DMS79 (cell line): ENCODE measurements at regions not wholly inside any gene's neighbourhood (a gene's known extent, or its start where the extent isn't known, plus 50 kb on each side); places are given as distances from the start of the nearest gene placed in this dataset.
A peak's percentile ranks its signal among the peaks of the same experiment; 100 is the strongest.
"Not testable (repeated sequence)": the region's sequence is repeated elsewhere in the genome, so short reads cannot be mapped to it uniquely, and the experiment has no call there.

Experiments used
- DNase-seq: peaks from one replicate; lab custom pipeline; 2025; lab: John Stamatoyannopoulos, UW

GRCh38 chr5:136740228-136740627 lies 374.9 kb upstream of the TRPC7 start:
- DNase-seq: no peak

GRCh38 chr5:136739271-136739670 lies 373.9 kb upstream of the TRPC7 start:
- DNase-seq: not testable (repeated sequence)

DNA sequence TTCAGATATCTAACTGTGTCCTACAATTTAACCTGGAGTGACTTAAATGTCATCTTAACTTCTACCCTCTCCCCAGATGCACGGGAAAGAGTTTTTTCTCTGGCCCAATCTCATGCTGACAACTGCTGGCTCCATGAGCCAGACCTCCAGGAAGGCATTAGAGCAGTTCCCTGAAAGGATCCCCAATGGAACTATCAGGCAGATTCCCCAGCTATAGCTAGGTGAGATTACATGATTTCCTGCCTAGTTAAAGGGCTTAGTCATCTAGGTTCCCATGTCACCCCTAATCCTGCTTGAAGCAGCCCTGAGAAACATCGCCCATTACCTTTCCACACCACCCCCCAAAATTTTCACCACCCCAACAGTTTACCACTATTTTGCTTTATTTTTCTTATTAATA lies 373.5 kb upstream of the TRPC7 start:
- DNase-seq: no peak

GRCh38 chr5:136736021-136736420 lies 370.7 kb upstream of the TRPC7 start:
- no peak for DNase-seq

- DNase-seq: not testable (repeated sequence)
Measured at GRCh38 chr5:136735611-136736010, 370.3 kb upstream of the TRPC7 start.

DNA sequence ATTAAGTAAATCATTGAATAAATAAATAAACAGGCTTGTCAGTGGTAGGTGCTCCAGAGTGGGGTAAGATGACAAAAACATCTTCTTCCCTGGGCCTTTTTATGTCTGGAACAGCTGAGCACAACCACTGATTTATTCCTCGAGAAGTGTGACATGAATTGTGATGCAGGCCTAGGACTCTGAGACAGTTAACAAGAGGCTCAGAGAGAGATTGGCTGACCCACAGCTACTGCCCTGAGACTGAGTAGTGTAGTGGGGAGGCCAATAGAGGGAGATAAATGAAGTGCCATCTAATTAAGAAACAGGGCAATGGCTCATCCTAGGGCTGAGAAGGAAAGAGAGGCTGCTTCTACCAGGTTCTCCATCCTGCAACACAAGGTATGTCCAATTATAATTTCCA lies 369.3 kb upstream of the TRPC7 start:
- DNase-seq: no peak

- DNase-seq: no peak
Measured at GRCh38 chr5:136732751-136733150, 367.4 kb upstream of the TRPC7 start.

DNA sequence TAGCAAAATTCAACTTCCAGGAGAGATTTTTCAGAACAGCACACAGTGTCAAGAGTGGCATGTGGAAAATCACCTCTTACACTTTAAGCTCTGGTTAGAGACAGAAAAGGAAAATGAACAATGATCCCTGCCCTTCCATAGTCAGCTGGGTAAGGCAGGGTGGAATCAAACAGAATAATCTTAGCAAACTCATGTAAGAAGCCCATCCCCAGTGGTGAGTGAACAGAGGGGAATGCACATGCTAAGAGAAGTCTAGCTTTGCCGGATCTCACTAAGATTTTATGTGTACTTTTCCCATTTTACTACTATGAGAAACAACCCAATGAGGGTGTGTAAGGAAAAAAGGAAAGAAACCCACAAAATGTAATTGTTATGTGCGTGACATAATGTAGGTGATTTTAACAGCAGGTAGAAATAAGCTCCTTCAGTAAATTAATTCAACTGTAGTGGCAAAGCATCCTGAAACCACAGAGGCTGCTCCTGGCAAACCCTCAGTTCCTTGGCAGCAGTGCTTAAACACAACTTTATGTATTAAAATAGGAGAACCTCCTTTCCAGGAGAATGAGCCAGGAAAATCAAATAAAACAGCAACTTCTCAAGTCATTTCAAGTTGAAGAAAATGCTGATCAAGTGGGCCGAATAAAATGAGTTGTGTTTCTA lies 366.0 kb upstream of the TRPC7 start:
- DNase-seq: peak; percentile 54

DNA sequence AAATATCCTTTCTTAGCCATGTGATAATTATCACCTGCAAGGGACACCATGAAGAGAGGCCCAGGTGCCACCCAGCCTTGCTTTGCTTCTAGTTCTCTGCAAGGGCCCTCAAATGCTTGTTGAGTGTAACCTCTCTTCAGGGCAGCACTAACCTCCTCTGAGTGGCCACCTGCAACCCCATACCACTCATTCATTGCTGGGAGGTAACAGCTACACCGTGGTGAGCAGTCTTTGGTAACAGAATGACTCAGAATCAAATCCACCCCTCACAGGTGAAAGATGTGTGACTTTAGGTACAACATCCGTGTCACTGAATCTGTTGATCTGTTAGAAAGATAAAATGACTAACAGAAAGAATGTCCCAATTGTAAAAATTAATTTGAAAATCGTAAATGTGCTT lies 365.1 kb upstream of the TRPC7 start:
- peak; percentile 82 for DNase-seq

- peak; percentile 61 for DNase-seq
Measured at GRCh38 chr5:136729901-136730355, 364.6 kb upstream of the TRPC7 start.

DNA sequence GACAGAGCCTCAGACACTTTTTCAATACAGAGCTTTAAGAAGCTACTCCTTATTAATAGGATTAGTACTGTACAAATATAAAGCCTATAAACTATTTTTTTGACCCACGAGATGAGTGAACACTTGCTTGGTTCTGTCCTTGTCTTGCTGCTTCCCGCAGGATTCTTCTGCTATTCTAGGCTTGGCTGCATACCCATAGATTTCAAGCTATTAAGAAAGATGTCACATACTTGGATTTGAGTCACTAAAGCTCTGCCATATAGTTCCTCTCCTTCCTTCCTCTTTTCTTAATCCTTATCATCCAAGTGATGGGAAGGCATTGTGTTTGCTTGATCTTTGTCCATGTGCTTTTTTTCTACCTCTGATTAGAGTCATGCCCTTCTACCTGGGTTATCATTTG lies 361.2 kb upstream of the TRPC7 start:
- DNase-seq: no peak

DNA sequence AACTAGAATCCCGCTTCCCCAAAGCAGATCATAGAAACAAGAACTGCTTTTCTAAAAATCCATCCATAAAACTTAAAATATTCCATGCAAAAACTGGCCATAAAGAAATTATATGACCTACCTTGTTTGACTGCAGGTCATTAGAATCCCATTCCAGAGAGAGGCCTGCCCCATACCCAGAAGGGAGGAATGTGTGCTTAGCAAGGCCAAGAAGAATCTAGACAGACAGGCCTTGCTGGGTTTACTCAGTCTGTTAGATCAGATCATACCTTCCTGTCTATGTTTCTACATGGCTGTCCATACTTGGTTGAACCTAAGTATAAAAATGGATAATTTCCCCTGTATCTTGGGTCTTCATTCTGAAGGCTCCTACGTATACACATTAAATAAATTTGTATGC lies 358.8 kb upstream of the TRPC7 start:
- DNase-seq: no peak

- DNase-seq: no peak
Measured at GRCh38 chr5:136722581-136722980, 357.2 kb upstream of the TRPC7 start.

DNA sequence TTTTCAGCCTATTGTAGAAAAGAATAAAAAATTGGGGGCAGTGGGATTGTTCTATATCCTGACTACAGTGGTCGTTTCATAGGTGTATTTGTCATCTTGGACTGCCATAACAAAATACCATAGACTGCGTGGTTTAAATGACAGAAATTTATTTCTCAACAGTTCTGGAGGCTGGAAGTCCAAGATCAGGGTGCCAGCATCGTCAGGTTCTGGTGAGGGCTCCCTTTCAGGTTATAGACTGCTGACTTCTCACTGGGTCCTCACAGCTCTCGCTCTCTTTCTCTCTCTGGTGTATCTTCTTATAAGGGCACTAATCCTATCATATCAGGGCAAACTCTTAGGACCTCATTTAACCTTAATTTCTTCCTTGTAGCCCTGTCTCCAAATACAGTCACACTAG lies 356.7 kb upstream of the TRPC7 start:
- DNase-seq: no peak

DNA sequence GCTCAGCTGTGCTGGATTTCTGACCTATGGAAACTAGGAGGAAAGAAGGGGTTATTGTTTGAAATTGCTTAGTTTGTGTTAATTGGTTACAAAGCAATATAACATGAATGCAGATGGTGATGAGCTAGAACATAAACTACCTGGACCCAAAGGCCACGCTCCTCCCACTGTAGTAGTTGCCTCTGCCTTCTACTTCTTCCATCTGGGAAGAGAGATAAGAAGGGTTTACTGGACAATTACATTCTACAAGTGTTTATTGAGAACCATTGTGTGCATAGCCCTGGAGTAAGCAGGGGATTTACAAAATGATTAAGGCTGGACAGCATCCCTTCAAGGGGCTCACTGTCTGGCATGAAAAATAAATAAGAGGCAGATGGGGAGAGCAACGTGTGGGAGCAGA lies 355.3 kb upstream of the TRPC7 start:
- no peak for DNase-seq

DNA sequence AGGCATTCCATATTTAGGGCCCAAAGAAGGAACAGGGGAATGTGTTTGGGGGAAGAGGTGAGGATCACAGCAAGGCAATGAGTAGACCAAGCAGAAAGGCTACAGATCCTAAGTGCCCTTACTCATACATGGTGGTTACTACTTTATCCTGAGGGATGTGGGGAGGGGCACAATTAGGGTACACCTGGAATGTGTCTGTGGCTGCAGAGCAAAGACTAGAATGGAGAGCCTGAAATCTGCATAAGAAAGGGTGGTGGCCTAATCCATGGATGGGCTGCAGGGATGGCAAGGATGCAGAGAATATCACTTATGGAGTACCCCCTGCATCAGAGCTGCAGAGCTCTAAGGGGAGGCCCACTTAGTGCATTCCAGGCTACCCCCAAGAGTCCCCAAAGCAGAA lies 352.6 kb upstream of the TRPC7 start:
- DNase-seq: no peak

GRCh38 chr5:136714286-136714685 lies 348.9 kb upstream of the TRPC7 start:
- no peak for DNase-seq

DNA sequence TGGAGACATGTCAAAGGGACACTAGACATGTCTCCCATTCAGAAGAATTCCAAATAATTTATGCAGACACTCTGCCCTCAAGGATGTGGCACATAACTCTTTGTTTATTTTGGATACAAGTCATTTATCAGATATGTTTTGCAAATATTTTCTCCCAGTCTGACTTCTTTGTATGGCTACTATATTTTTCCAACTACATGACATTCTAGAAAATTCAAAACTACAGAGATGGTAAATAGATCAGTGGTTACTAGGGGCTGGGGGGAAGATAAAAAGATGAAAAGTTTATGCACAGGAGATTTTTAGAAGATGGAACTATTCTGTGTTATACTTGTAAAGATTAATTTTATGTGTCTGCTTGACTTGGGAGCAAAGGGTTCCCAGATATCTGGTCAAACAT lies 347.3 kb upstream of the TRPC7 start:
- DNase-seq: no peak

DNA sequence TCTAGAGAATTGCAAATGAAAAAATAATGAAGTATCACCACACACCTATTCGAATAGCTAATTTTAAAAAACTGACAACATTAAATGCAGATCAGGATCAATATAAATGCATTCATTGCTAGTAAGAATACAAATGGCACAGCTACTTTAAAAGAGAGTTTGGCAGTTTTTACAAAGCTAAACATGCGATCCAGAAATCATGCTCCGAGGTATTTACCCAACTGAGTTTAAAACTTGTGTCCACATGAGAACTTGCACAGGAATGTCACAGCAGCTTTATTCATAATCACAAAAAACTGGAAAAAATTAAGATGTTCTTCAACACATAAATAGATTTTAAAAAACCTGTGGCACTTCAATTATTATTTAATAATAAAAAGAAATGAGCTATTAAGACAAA lies 345.5 kb upstream of the TRPC7 start:
- DNase-seq: no peak

DNA sequence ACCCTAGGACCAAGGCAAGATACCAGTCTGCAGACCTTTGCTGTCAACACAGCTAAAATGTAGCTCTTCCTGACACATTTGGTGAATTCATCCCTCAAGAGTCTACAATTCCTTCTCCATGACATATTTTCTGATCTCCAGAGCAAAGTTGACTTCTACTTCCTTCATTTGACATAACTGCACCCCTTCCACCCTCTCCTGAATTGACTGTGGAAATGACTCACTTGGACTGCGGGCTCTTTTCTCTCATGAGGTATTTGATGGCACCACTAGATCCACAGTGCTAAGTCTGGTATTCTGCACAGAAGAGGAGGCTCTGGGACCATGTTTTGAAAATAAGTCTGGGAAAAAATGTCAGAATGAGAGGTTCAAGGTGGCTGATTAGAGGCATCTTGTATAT lies 338.4 kb upstream of the TRPC7 start:
- DNase-seq: no peak

- no peak for DNase-seq
Measured at GRCh38 chr5:136703036-136703435, 337.7 kb upstream of the TRPC7 start.

DNA sequence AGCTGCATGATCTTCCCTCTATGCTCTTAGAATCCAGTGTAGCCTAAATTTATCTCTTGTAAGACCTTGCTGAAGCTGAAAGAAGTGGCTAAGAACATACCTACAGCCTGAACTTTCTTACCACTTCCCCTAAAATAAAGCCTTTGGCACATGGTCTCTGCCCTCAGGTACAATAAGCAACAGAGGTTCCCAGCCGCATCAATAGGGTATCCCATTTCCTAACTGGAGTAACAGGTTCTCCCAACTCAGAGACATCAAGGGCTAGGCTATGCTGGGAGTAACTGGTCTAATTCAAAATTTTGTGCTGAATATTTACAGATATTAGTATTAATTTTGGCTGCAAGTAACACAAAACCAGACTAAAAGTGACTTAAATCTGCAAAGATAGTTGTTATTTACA lies 335.8 kb upstream of the TRPC7 start:
- no peak for DNase-seq

DNA sequence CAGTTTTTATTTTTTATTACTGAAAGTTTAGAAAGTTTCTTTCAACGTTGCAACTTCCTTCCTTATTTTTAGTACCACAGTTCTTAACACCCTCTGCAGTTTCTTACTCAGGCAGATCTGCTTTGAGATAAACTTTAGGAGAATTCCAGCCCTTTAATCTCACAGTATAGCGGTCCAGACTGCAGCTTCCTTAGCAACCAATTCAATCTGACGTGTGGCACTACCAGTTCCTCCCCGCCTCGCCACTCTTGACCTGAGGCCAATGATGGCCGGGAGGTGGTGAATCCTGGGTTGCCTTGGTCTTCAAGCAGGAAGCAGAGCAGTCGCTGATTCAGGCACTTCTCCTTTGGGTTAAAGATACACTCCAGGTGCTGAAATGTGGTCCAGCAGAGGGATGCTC lies 334.3 kb upstream of the TRPC7 start:
- no peak for DNase-seq

- no peak for DNase-seq
Measured at GRCh38 chr5:136698970-136699369, 333.6 kb upstream of the TRPC7 start.

DNA sequence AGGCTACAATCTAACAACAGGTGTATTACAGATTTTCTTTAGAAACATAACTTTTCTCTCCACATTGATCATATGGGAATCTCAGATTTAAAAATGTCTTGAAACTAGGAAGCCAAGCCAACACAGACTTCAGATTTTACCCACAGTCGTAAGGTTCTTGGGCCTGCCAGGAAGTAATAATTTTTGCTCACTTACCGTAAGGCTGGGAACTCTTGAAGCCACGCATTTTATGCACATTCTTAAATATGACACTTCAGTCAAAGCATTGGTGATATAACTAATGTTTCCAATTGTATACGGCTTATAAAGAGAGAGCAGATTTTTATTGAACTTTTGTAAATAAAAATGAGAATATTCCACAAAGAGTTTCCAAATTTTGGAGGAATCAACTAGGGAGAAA lies 328.9 kb upstream of the TRPC7 start:
- DNase-seq: no peak
